ENCODE measurements at regions not wholly inside any gene's neighbourhood (a gene's known extent, or its start where the extent isn't known, plus 50 kb on each side); places are given as distances from the start of the nearest gene placed in this dataset.

DNA sequence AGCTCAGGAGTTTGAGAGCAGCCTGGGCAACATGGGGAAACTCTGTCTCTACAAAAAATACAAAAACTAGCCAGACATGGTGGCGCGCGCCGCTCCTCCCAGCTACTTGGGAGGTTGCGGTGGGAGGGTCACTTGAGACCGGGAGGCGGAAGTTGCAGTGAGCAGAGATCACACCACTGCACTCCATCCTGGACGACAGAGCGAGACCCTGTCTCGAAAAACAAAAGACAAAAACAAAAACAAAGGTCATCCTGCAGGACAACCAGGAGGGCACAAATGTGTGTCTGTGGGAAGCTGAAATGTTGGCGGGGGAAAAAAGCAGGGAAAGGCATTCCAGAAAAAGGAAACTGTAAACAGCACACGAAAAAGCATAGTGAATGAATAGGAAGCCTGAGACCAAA is 104.1 kb upstream of the HNRNPU start:
- ATAC-seq (ENCODE audit: poor library complexity) = no peak
- DNase-seq = peak in 1 of 14 experiments; percentile 21
- H3K4me3 ChIP-seq (ENCODE audit: low read length) = no peak overlapping the region
- peak overlapping the region in 1 of 2 donors; percentile 99 for H3K27ac ChIP-seq (ENCODE audit: low read depth in 1 of 2, low read length in 2 of 2)
- H3K4me1 ChIP-seq (ENCODE audit: insufficient read depth, low read length) = peaks cover 11% of the 10 kb centered on the region
- TF ChIP-seq, protein P1, sequence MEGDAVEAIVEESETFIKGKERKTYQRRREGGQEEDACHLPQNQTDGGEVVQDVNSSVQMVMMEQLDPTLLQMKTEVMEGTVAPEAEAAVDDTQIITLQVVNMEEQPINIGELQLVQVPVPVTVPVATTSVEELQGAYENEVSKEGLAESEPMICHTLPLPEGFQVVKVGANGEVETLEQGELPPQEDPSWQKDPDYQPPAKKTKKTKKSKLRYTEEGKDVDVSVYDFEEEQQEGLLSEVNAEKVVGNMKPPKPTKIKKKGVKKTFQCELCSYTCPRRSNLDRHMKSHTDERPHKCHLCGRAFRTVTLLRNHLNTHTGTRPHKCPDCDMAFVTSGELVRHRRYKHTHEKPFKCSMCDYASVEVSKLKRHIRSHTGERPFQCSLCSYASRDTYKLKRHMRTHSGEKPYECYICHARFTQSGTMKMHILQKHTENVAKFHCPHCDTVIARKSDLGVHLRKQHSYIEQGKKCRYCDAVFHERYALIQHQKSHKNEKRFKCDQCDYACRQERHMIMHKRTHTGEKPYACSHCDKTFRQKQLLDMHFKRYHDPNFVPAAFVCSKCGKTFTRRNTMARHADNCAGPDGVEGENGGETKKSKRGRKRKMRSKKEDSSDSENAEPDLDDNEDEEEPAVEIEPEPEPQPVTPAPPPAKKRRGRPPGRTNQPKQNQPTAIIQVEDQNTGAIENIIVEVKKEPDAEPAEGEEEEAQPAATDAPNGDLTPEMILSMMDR (IDR thresholded peaks at IDR 0.05) = no peak
- H3K36me3 ChIP-seq (ENCODE audit: insufficient read depth, low read length) = no peaks in the 10 kb centered on the region
- Mint-ChIP-seq H3K9me3 (no peaks in the 10 kb centered on the region), H3K27me3 (no peaks in the 10 kb centered on the region), H3K4me3 (peak overlapping the region; percentile 47), H3K4me1 (ENCODE audit: low read depth) (peaks cover 42% of the 10 kb centered on the region), H3K36me3 (ENCODE audit: low read depth) (peaks cover 18% of the 10 kb centered on the region), H3K27ac (peak overlapping the region; percentile 100)
- intact Hi-C loops (cut with DNase I, micrococcal nuclease) = loop anchor here (2.0 to 10.0 kb wide), 4 partner anchors 50 to 1966 kb away; partner anchors contain the start of gene AHCTF1 (in 1 of the 2)
- H3K27me3 ChIP-seq (ENCODE audit: control insufficient read depth in 1 of 2, insufficient read depth in 2 of 2, low read length in 2 of 2) = no peaks in the 10 kb centered on the region
- H3K9me3 ChIP-seq (ENCODE audit: control insufficient read depth in 1 of 2, insufficient read depth in 1 of 2, low read length in 2 of 2) = no peaks in the 10 kb centered on the region
- POLR2A ChIA-PET = interaction anchor here (1.9 to 8.5 kb wide), 4 partner anchors 107 to 1713 kb away, joined by 7 to 354 read pairs (median 142); partner anchors contain the start of genes CEP170, COX20, HNRNPU and SDCCAG8
- CTCF ChIA-PET = interaction anchor here (0.8 kb wide), 1 partner anchor 113 kb away, joined by 3 read pairs; no protein-coding TSS in a partner anchor

DNA sequence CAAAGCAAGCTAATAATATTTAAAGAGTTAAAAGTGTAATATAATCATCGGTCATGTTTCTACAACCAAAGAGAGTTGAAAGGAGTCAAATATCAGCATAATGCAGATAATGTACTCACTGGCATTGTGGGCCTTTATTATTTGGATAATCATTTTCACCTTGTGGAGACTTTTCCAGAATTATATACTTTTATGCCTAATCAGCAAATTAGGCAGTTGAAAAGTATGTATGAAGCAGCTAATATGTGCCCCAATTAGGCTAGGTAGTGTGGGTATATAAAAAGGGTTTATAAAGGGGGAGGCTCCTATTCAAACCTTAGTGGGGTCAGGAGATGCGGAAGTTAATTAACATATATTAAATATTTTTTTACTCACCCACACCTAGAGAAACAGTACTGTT is 102.8 kb upstream of the HNRNPU start:
- ATAC-seq (ENCODE audit: poor library complexity) (no peak), DNase-seq (no peak)
- no peak overlapping the region for H3K27ac Mint-ChIP-seq
- H3K36me3 Mint-ChIP-seq (ENCODE audit: low read depth) = peaks cover 18% of the 10 kb centered on the region
- Histone ChIP-seq H3K36me3 (ENCODE audit: insufficient read depth, low read length) (no peaks in the 10 kb centered on the region), H3K4me3 (ENCODE audit: low read length) (no peak overlapping the region), H3K9me3 (ENCODE audit: control insufficient read depth in 1 of 2, insufficient read depth in 1 of 2, low read length in 2 of 2) (no peaks in the 10 kb centered on the region), H3K27me3 (ENCODE audit: control insufficient read depth in 1 of 2, insufficient read depth in 2 of 2, low read length in 2 of 2) (no peaks in the 10 kb centered on the region), H3K27ac (ENCODE audit: low read depth in 1 of 2, low read length in 2 of 2) (no peak overlapping the region), H3K4me1 (ENCODE audit: insufficient read depth, low read length) (peaks cover 14% of the 10 kb centered on the region)
- no peaks in the 10 kb centered on the region for H3K9me3 Mint-ChIP-seq
- intact Hi-C loops (cut with DNase I, micrococcal nuclease) = loop anchor here in 1 of 2 experiments (10.0 kb wide), 3 partner anchors 1122 to 1968 kb away; partner anchors contain the start of gene AHCTF1
- peaks cover 40% of the 10 kb centered on the region for H3K4me1 Mint-ChIP-seq (ENCODE audit: low read depth)
- no peak overlapping the region for H3K4me3 Mint-ChIP-seq
- TF ChIP-seq, protein P1 (IDR thresholded peaks at IDR 0.05) = no peak
- ChIA-PET POLR2A (interaction anchor here (0.6 to 8.5 kb wide), 3 partner anchors 106 to 571 kb away, joined by 3 to 354 read pairs (median 274); partner anchors contain the start of genes COX20 and HNRNPU), CTCF (no interaction called here)
- no peaks in the 10 kb centered on the region for H3K27me3 Mint-ChIP-seq

DNA sequence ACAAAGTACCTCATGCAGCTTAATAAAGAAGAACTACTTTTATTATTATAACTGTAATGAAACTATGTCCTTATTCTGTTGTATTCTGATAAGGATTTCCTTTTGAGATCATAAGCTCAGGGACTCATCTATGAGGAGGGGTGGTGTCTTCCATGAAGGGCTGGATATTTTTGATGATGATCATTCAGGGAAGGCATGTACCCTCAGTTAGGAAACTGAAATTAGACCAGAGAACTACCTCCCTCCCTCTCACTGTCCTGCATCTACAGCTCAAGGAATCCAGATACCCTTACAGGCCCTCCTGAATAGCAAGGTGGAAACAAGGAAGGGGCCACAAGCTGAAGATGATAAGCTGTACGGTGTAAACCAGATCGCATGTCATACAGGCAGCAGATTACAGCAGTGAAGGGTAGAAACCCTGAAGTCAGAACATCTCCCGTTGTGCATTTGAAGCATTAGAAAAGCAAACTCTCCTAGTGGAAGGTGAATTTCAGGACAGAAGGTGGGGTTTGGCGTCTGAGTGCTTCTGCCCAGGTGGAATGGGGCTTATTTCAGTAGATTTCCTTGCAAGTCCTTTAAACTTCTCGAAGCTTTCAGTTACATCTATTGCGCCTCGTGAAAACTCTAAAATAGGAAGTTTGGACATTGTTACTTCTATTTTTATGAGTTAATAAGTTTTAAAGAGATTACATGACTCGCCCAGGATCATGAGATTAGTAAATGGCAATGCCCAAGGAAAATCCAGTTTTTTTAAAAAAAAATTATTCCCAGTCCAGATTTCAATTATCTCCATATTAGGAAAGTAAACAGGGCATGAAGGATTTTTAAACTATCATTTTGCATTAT is 101.1 kb upstream of the HNRNPU start:
- TF ChIP-seq, protein P1 (IDR thresholded peaks at IDR 0.05) = no peak
- no peaks in the 10 kb centered on the region for H3K36me3 ChIP-seq (ENCODE audit: insufficient read depth, low read length)
- H3K27me3 ChIP-seq (ENCODE audit: control insufficient read depth in 1 of 2, insufficient read depth in 2 of 2, low read length in 2 of 2) = no peaks in the 10 kb centered on the region
- H3K4me3 Mint-ChIP-seq = no peak overlapping the region
- DNase-seq (no peak), ATAC-seq (ENCODE audit: poor library complexity) (no peak)
- H3K36me3 Mint-ChIP-seq (ENCODE audit: low read depth) = peaks cover 7% of the 10 kb centered on the region
- ChIA-PET CTCF (interaction anchor here (0.5 to 1.8 kb wide), 5 partner anchors 44 to 97 kb away, joined by 3 to 9 read pairs (median 4); no protein-coding TSS in a partner anchor), POLR2A (interaction anchor here (1.2 to 2.7 kb wide), 3 partner anchors 101 to 130 kb away, joined by 4 to 18 read pairs (median 14); partner anchors contain the start of genes COX20 and HNRNPU)
- H3K27ac Mint-ChIP-seq = no peak overlapping the region
- H3K4me1 ChIP-seq (ENCODE audit: insufficient read depth, low read length) = peaks cover 14% of the 10 kb centered on the region
- H3K4me3 ChIP-seq (ENCODE audit: low read length) = no peak overlapping the region
- H3K9me3 Mint-ChIP-seq = no peaks in the 10 kb centered on the region
- no peak overlapping the region for H3K27ac ChIP-seq (ENCODE audit: low read depth in 1 of 2, low read length in 2 of 2)
- intact Hi-C loops (cut with DNase I, micrococcal nuclease) = loop anchor here in 1 of 2 experiments (2.0 to 10.0 kb wide), 4 partner anchors 45 to 1969 kb away; partner anchors contain the start of gene AHCTF1
- peaks cover 31% of the 10 kb centered on the region for H3K4me1 Mint-ChIP-seq (ENCODE audit: low read depth)
- H3K27me3 Mint-ChIP-seq = no peaks in the 10 kb centered on the region
- H3K9me3 ChIP-seq (ENCODE audit: control insufficient read depth in 1 of 2, insufficient read depth in 1 of 2, low read length in 2 of 2) = no peaks in the 10 kb centered on the region
